GM12878 (cell line): ENCODE measurements at regions not wholly inside any gene's neighbourhood (a gene's known extent, or its start where the extent isn't known, plus 50 kb on each side); places are given as distances from the start of the nearest gene placed in this dataset.

Experiments used
- ATAC-seq: fragments of 200-7000 bp; cut with Tn5 transposase; 3 replicates; pipeline ENCODE4 v1.9.1; 2020; ENCODE audit warnings: mild to moderate bottlenecking, moderate library complexity
- BruUV-seq: library from RNA; stranded (reverse); fragments of 400-500 nt; replicated peaks from 2 replicates; lab custom pipeline; 2021; lab: Mats Ljungman, UMichigan
- CTCF ChIA-PET: fragments of 300-600 bp; sonication (Branson Sonifier 250); formaldehyde crosslinking; extraction: SDS; loops from one replicate; lab custom pipeline; 2021; ENCODE audit warnings: inconsistent platforms; lab: Yijun Ruan, JAX
- POLR2A ChIA-PET: fragments of 350-600 bp; formaldehyde crosslinking; extraction: SDS; loops from one replicate; lab custom pipeline; 2021; ENCODE audit warnings: inconsistent platforms; lab: Charles Lee
- RAD21 ChIA-PET: fragments of 300-600 bp; sonication (Branson Sonifier 250); formaldehyde crosslinking; loops from one replicate; lab custom pipeline; 2023; ENCODE audit warnings: antibody characterized with exemption; ENCODE audit not compliant: unreplicated experiment; lab: Charles Lee
- SMC1A ChIA-PET: fragments of 300-600 bp; sonication (Branson Sonifier 250); formaldehyde crosslinking; loops from one replicate; lab custom pipeline; 2023; ENCODE audit not compliant: unreplicated experiment, uncharacterized antibody; lab: Charles Lee
- DNase-seq: peaks from one replicate; pipeline ENCODE4 v3.0.0-alpha.2; 2011; ENCODE audit warnings: low read depth, low spot score
- FAIRE-seq: peaks from 3 replicates; lab custom pipeline; 2011; peaks lifted over from hg19 to GRCh38; lab: Jason Lieb, UNC
- H2AFZ ChIP-seq: 2 replicates; pipeline ENCODE4 v1.6.0; 2011; ENCODE audit warnings: low read depth, low read length, control low read depth; ENCODE audit not compliant: control insufficient read depth
- H3K27ac ChIP-seq: 2 replicates; pipeline ENCODE4 v1.5.1; 2011; ENCODE audit warnings: control low read depth; ENCODE audit not compliant: control insufficient read depth, insufficient read depth
- H3K27me3 ChIP-seq, 2 experiments: replicated peaks in 1 of 2; 2 replicates each; pipeline versions ENCODE4 v1.6.0 to v1.6.1; 2011; ENCODE audit warnings: low read length in 1 of 2; ENCODE audit not compliant: control insufficient read depth in 2 of 2, insufficient read depth in 2 of 2
- H3K36me3 ChIP-seq, 2 experiments: 2 replicates each; pipeline ENCODE4 v1.5.1; 2011; ENCODE audit warnings: low read length in 1 of 2; ENCODE audit not compliant: control insufficient read depth in 2 of 2, insufficient read depth in 2 of 2
- H3K4me1 ChIP-seq: 2 replicates; pipeline ENCODE4 v1.6.1; 2011; ENCODE audit warnings: mild to moderate bottlenecking, low read length, moderate library complexity, mixed read lengths; ENCODE audit not compliant: control insufficient read depth, insufficient read depth
- H3K4me2 ChIP-seq: 2 replicates; pipeline ENCODE4 v1.6.0; 2011; ENCODE audit warnings: control low read depth; ENCODE audit not compliant: control insufficient read depth, insufficient read depth
- H3K4me3 ChIP-seq: fragments of 200-600 bp; sonication (generic); 2 replicates; pipeline ENCODE4 v1.5.1; 2016
- H3K79me2 ChIP-seq: 2 replicates; pipeline ENCODE4 v1.6.0; 2011; ENCODE audit warnings: low read length; ENCODE audit not compliant: control insufficient read depth, insufficient read depth
- H3K9ac ChIP-seq: 2 replicates; pipeline ENCODE4 v1.8.0; 2011; ENCODE audit warnings: low read length, control low read depth, mixed read lengths; ENCODE audit not compliant: control insufficient read depth, insufficient read depth
- H3K9me3 ChIP-seq: replicated peaks from 3 replicates; pipeline ENCODE4 v1.5.1; 2011; ENCODE audit warnings: mild to moderate bottlenecking, low read length; ENCODE audit not compliant: control insufficient read depth, insufficient read depth
- H4K20me1 ChIP-seq: 2 replicates; pipeline ENCODE4 v1.6.0; 2011; ENCODE audit not compliant: control insufficient read depth, insufficient read depth
- ATF3 ChIP-seq: IDR thresholded peaks from 2 replicates; pipeline ENCODE4 v1.6.1; 2011; ENCODE audit warnings: low read depth, mild to moderate bottlenecking, low read length, moderate library complexity, borderline replicate concordance; ENCODE audit errors: extremely low read depth
- CBX3 ChIP-seq: fragments of 200-600 bp; sonication (generic); IDR thresholded peaks from 2 replicates; pipeline ENCODE4 v1.6.1; 2016; ENCODE audit warnings: low read depth, borderline replicate concordance
- CHD4 ChIP-seq: fragments of 200-600 bp; sonication (generic); IDR thresholded peaks from 2 replicates; pipeline ENCODE4 v1.6.1; 2016; ENCODE audit warnings: mild to moderate bottlenecking
- DPF2 ChIP-seq: fragments of 450-650 bp; IDR thresholded peaks from 2 replicates; pipeline ENCODE4 v1.6.1; 2017; ENCODE audit warnings: mild to moderate bottlenecking
- EGR1 ChIP-seq, 2 experiments: IDR thresholded peaks; 1 replicate in 1 of 2; 2 replicates in 1 of 2; pipeline ENCODE4 v1.6.1; 2011 to 2012; ENCODE audit warnings: low read depth in 2 of 2, low read length in 2 of 2, borderline replicate concordance in 1 of 2, mild to moderate bottlenecking in 1 of 2, moderate library complexity in 1 of 2
- HDAC2 ChIP-seq: fragments of 200-600 bp; sonication (generic); IDR thresholded peaks from 2 replicates; pipeline ENCODE4 v1.6.1; 2017
- HDGF ChIP-seq: fragments of 450-650 bp; IDR thresholded peaks from 2 replicates; pipeline ENCODE4 v1.6.1; 2016; ENCODE audit warnings: antibody characterized with exemption
- NFYB ChIP-seq: IDR thresholded peaks from 2 replicates; pipeline ENCODE4 v1.6.1; 2011; ENCODE audit warnings: low read depth, mild to moderate bottlenecking, low read length, improper control_type of control experiment, moderate library complexity; ENCODE audit not compliant: insufficient read depth
- POLR2A ChIP-seq: IDR thresholded peaks from 2 replicates; pipeline ENCODE4 v1.6.1; 2011; ENCODE audit warnings: low read depth, mild to moderate bottlenecking, low read length
- SRF ChIP-seq, 2 experiments: IDR thresholded peaks; 2 replicates each; pipeline ENCODE4 v1.6.1; 2011; ENCODE audit warnings: low read depth in 2 of 2, low read length in 2 of 2, mild to moderate bottlenecking in 1 of 2, moderate library complexity in 1 of 2
- SUZ12 ChIP-seq: fragments of 200-600 bp; sonication (generic); IDR thresholded peaks from one replicate; pipeline ENCODE4 v1.6.1; 2018; ENCODE audit warnings: antibody characterized with exemption, mild to moderate bottlenecking; ENCODE audit not compliant: unreplicated experiment
- YBX1 ChIP-seq: fragments of 450-650 bp; IDR thresholded peaks from 2 replicates; pipeline ENCODE4 v1.6.1; 2016; ENCODE audit warnings: antibody characterized with exemption
- ZNF24 ChIP-seq: fragments of 450-650 bp; IDR thresholded peaks from 2 replicates; pipeline ENCODE4 v1.6.1; 2017; ENCODE audit warnings: antibody characterized with exemption, mild to moderate bottlenecking
- WGBS: methylation state at CpG from one replicate; pipeline ENCODE4 v1.1.6; 2016; ENCODE audit warnings: low lambda C conversion rate; ENCODE audit not compliant: insufficient replicate concordance, insufficient coverage; ENCODE audit errors: missing lambda C conversion rate; 5-methylcytosine and 5-hydroxymethylcytosine counted together
- in situ Hi-C: fragments of 300-500 bp; cut with MboI; formaldehyde crosslinking; loops from 9 replicates; pipeline ENCODE4 v1.14.3; 2018; ENCODE audit warnings: mixed read lengths
- intact Hi-C: fragments of 100-400 bp; cut with micrococcal nuclease; formaldehyde crosslinking; loops from one replicate; pipeline ENCODE4 v1.14.2; 2022; ENCODE audit not compliant: unreplicated experiment
- TF ChIP-seq, protein P1 (sequence below): IDR thresholded peaks from 2 replicates; pipeline ENCODE4 v1.6.1; 2012; ENCODE audit warnings: low read length, inconsistent platforms
- TF ChIP-seq, protein P2 (sequence below), 3 experiments: IDR thresholded peaks in 2 of 3; conservative IDR thresholded peaks in 1 of 3; 2 replicates each; pipeline ENCODE4 v1.5.1; 2011; ENCODE audit warnings: low read depth in 3 of 3, low read length in 3 of 3, mild to moderate bottlenecking in 3 of 3, control low read depth in 2 of 3, moderate library complexity in 2 of 3, inconsistent platforms in 1 of 3, mixed read lengths in 1 of 3; ENCODE audit not compliant: control insufficient read depth in 2 of 3, insufficient read depth in 1 of 3; ENCODE audit errors: extremely low read depth in 1 of 3

- TF ChIP-seq SUZ12 (no peak), SRF (IDR thresholded peaks at IDR 0.05; ENCODE audit: low read depth in 2 of 2, low read length in 2 of 2) (no peak), EGR1 (IDR thresholded peaks at IDR 0.05; ENCODE audit: borderline replicate concordance in 1 of 2, low read depth in 2 of 2, low read length in 2 of 2) (no peak), CBX3 (no peak), ATF3 (no peak), YBX1 (no peak), POLR2A (no peak), ZNF24 (no peak), HDAC2 (no peak)
- TF ChIP-seq, protein P1, sequence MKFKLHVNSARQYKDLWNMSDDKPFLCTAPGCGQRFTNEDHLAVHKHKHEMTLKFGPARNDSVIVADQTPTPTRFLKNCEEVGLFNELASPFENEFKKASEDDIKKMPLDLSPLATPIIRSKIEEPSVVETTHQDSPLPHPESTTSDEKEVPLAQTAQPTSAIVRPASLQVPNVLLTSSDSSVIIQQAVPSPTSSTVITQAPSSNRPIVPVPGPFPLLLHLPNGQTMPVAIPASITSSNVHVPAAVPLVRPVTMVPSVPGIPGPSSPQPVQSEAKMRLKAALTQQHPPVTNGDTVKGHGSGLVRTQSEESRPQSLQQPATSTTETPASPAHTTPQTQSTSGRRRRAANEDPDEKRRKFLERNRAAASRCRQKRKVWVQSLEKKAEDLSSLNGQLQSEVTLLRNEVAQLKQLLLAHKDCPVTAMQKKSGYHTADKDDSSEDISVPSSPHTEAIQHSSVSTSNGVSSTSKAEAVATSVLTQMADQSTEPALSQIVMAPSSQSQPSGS, result no peak
Observed at GRCh38 chr18:71077451-71077850, 788.6 kb downstream of the SOCS6 start (continued).

DNA sequence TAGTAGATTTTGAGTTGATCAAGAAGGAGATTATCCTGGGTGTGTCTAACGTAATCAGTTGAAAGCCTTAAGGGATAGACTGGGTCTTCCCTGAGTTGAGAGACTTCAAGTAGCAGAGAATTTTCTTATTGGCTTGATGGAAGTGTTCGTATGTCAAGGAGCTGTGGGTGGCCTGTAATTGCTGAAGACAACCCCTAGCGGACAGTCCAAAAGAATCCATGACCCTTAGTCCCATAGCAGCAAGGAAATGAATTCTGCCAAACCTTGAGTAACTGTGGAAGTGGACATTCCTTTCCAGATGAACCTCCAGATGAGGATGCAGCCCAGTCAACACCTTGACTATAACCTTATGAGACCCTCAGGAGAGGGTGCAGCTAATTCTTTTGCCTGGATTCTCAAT, 786.3 kb downstream of the SOCS6 start:
- FAIRE-seq (no peak), DNase-seq (no peak), ATAC-seq (no peak)
- no peak overlapping the region for H3K9ac ChIP-seq
- no peaks in the 10 kb centered on the region for H3K9me3 ChIP-seq
- in situ Hi-C loops (no loop called here), intact Hi-C loops (loop anchor here (5.0 kb wide), 1 partner anchor 143 kb away; no protein-coding TSS in a partner anchor)
- H3K79me2 ChIP-seq, result no peaks in the 10 kb centered on the region
- ChIA-PET SMC1A (interaction anchor here (1.2 kb wide), 1 partner anchor 88 kb away, joined by 3 read pairs; no protein-coding TSS in a partner anchor), POLR2A (no interaction called here), CTCF (no interaction called here), RAD21 (interaction anchor here (2.0 kb wide), 1 partner anchor 75 kb away, joined by 11 read pairs; no protein-coding TSS in a partner anchor)
- TF ChIP-seq HDGF, result no peak
- TF ChIP-seq DPF2, result no peak
- TF ChIP-seq, protein P2, sequence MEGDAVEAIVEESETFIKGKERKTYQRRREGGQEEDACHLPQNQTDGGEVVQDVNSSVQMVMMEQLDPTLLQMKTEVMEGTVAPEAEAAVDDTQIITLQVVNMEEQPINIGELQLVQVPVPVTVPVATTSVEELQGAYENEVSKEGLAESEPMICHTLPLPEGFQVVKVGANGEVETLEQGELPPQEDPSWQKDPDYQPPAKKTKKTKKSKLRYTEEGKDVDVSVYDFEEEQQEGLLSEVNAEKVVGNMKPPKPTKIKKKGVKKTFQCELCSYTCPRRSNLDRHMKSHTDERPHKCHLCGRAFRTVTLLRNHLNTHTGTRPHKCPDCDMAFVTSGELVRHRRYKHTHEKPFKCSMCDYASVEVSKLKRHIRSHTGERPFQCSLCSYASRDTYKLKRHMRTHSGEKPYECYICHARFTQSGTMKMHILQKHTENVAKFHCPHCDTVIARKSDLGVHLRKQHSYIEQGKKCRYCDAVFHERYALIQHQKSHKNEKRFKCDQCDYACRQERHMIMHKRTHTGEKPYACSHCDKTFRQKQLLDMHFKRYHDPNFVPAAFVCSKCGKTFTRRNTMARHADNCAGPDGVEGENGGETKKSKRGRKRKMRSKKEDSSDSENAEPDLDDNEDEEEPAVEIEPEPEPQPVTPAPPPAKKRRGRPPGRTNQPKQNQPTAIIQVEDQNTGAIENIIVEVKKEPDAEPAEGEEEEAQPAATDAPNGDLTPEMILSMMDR (IDR thresholded peaks at IDR 0.05 in 2 of 3, conservative IDR thresholded peaks at IDR 0.05 in 1 of 3; ENCODE audit: control insufficient read depth in 2 of 3, extremely low read depth in 1 of 3, insufficient read depth in 1 of 3, low read depth in 3 of 3, low read length in 3 of 3), result peak in 2 of 3 experiments; percentile 6 to 17; a peak in 1 of 6 replicates
- TF ChIP-seq CHD4, result no peak
- TF ChIP-seq YBX1, result no peak
- TF ChIP-seq NFYB, result no peak
- H3K4me3 ChIP-seq, result no peak overlapping the region
- H4K20me1 ChIP-seq, result no peaks in the 10 kb centered on the region
- no peak overlapping the region for H2AFZ ChIP-seq
- 5% methylated on average over 3 of the region's 3 CpGs for WGBS
- no peak overlapping the region for H3K27ac ChIP-seq
- no peaks in the 10 kb centered on the region for H3K36me3 ChIP-seq
- no TSS peak for BruUV-seq
- no peaks in the 10 kb centered on the region for H3K4me1 ChIP-seq
- no peaks in the 10 kb centered on the region for H3K27me3 ChIP-seq
- no peak overlapping the region for H3K4me2 ChIP-seq
